Common myeloid progenitor, CD34-positive (primary cell): ENCODE measurements at regions not wholly inside any gene's neighbourhood (a gene's known extent, or its start where the extent isn't known, plus 50 kb on each side); places are given as distances from the start of the nearest gene placed in this dataset.

Experiments
- CTCF ChIA-PET: fragments of 350-600 bp; sonication (Branson Sonifier 250); formaldehyde crosslinking; loops from one replicate; lab custom pipeline; 2021; ENCODE audit warnings: antibody characterized with exemption; lab: Charles Lee
- POLR2A ChIA-PET: fragments of 350-600 bp; sonication (Branson Sonifier 250); formaldehyde crosslinking; loops from one replicate; lab custom pipeline; 2021; ENCODE audit warnings: antibody characterized with exemption; lab: Charles Lee
- DNase-seq, 3 donors: peaks; one replicate each; pipeline versions ENCODE4 v3.0.0 to v3.0.0-alpha.2; 2013
- H3K27ac ChIP-seq, 2 experiments: 1 replicate in 1 of 2; 2 replicates in 1 of 2; pipeline ENCODE4 v1.7.0; 2013; ENCODE audit warnings: inconsistent platforms in 2 of 2, low read length in 2 of 2, mild to moderate bottlenecking in 2 of 2, low read depth in 1 of 2, moderate library complexity in 1 of 2; ENCODE audit not compliant: severe bottlenecking in 2 of 2, insufficient read depth in 1 of 2, poor library complexity in 1 of 2
- H3K27me3 ChIP-seq, 5 experiments: replicated peaks in 2 of 5; 1 replicate in 3 of 5; 2 replicates in 2 of 5; pipeline versions ENCODE4 v1.6.1 to v1.7.0; 2013; ENCODE audit warnings: low read length in 4 of 5, mild to moderate bottlenecking in 2 of 5, moderate library complexity in 2 of 5, inconsistent platforms in 1 of 5; ENCODE audit not compliant: insufficient read depth in 5 of 5, control insufficient read depth in 4 of 5
- H3K36me3 ChIP-seq, 4 experiments: 1 replicate in 2 of 4; 2 replicates in 2 of 4; pipeline versions ENCODE4 v1.6.1 to v1.7.0; 2013; ENCODE audit warnings: low read length in 3 of 4, control low read depth in 1 of 4, mild to moderate bottlenecking in 1 of 4; ENCODE audit not compliant: control insufficient read depth in 4 of 4, insufficient read depth in 4 of 4
- H3K4me1 ChIP-seq, 4 experiments: 1 replicate in 3 of 4; 2 replicates in 1 of 4; pipeline versions ENCODE4 v1.6.1 to v1.7.1; 2013; ENCODE audit warnings: low read length in 3 of 4, mild to moderate bottlenecking in 3 of 4, control low read depth in 1 of 4, inconsistent platforms in 1 of 4, moderate library complexity in 1 of 4; ENCODE audit not compliant: control insufficient read depth in 4 of 4, insufficient read depth in 4 of 4; ENCODE audit errors: control extremely low read depth in 1 of 4
- H3K4me3 ChIP-seq, 7 experiments: 1 replicate in 4 of 7; 2 replicates in 3 of 7; pipeline versions ENCODE4 v1.5.1 to v1.7.0; 2013; ENCODE audit warnings: mild to moderate bottlenecking in 7 of 7, low read length in 6 of 7, moderate library complexity in 6 of 7, inconsistent platforms in 2 of 7, low read depth in 2 of 7, control low read depth in 1 of 7; ENCODE audit not compliant: insufficient read depth in 4 of 7, control insufficient read depth in 1 of 7; ENCODE audit errors: extremely low read depth in 1 of 7
- H3K9me3 ChIP-seq, 5 experiments: 1 replicate in 4 of 5; 2 replicates in 1 of 5; pipeline versions ENCODE4 v1.6.1 to v1.7.1; 2013; ENCODE audit warnings: low read length in 4 of 5, mild to moderate bottlenecking in 2 of 5, inconsistent platforms in 1 of 5, low read depth in 1 of 5, moderate library complexity in 1 of 5; ENCODE audit not compliant: control insufficient read depth in 4 of 5, insufficient read depth in 2 of 5; ENCODE audit errors: control extremely low read depth in 1 of 5
- WGBS: methylation state at CpG from one replicate; pipeline ENCODE4 v1.1.5; 2013; ENCODE audit not compliant: insufficient coverage; 5-methylcytosine and 5-hydroxymethylcytosine counted together

GRCh38 chr6:45736134-45736533 lies 279.5 kb downstream of the CLIC5 start:
- Histone ChIP-seq H3K27ac (no peak overlapping the region), H3K27me3 (no peaks in the 10 kb centered on the region), H3K9me3 (no peaks in the 10 kb centered on the region), H3K36me3 (no peaks in the 10 kb centered on the region), H3K4me3 (no peak overlapping the region), H3K4me1 (peaks cover 9 to 35% (median 30%) of the 10 kb centered on the region in 4 experiments)
- DNase-seq: no peak
- POLR2A ChIA-PET: no interaction called here
- CTCF ChIA-PET: interaction anchor here (0.6 to 1.9 kb wide), 3 partner anchors 15 to 60 kb away, joined by 3 to 5 read pairs (median 5); no protein-coding TSS in a partner anchor
- 67% methylated on average over 2 of the region's 5 CpGs for WGBS

- peaks cover 1 to 26% (median 21%) of the 10 kb centered on the region in 4 experiments for H3K4me1 ChIP-seq
- ChIA-PET POLR2A (no interaction called here), CTCF (interaction anchor here (1.0 kb wide), 1 partner anchor 11 kb away, joined by 4 read pairs; no protein-coding TSS in a partner anchor)
- no peaks in the 10 kb centered on the region for H3K9me3 ChIP-seq
- H3K4me3 ChIP-seq: no peak overlapping the region
- no peak overlapping the region for H3K27ac ChIP-seq
- no peaks in the 10 kb centered on the region for H3K36me3 ChIP-seq
- DNase-seq: no peak
- 95% methylated on average over 5 of the region's 7 CpGs for WGBS
- no peaks in the 10 kb centered on the region for H3K27me3 ChIP-seq
Measured at GRCh38 chr6:45732731-45733130, 282.9 kb downstream of the CLIC5 start.

- Histone ChIP-seq H3K27me3 (no peaks in the 10 kb centered on the region), H3K4me3 (no peak overlapping the region), H3K27ac (no peak overlapping the region), H3K36me3 (no peaks in the 10 kb centered on the region), H3K4me1 (peaks cover 0 to 16% (median 11%) of the 10 kb centered on the region in 4 experiments), H3K9me3 (no peaks in the 10 kb centered on the region)
- POLR2A ChIA-PET: no interaction called here
- CTCF ChIA-PET: no interaction called here
- no peak for DNase-seq
- no CpG with 5 or more reads among the region's 1 CpG for WGBS
Measured at GRCh38 chr6:45730232-45730631, 285.4 kb downstream of the CLIC5 start.

- DNase-seq: peak in 2 of 3 donors; percentile 27 to 40
- CTCF ChIA-PET: interaction anchor here (1.1 kb wide), 1 partner anchor 9 kb away, joined by 3 read pairs; no protein-coding TSS in a partner anchor
- POLR2A ChIA-PET: no interaction called here
- no peaks in the 10 kb centered on the region for H3K36me3 ChIP-seq
- no peak overlapping the region for H3K27ac ChIP-seq
- peaks cover 0 to 2% (median 0%) of the 10 kb centered on the region in 5 experiments for H3K9me3 ChIP-seq
- no peaks in the 10 kb centered on the region for H3K27me3 ChIP-seq
- 56% methylated on average over 1 of the region's 3 CpGs for WGBS
- no peak overlapping the region for H3K4me3 ChIP-seq
- peaks cover 0 to 16% (median 11%) of the 10 kb centered on the region in 4 experiments for H3K4me1 ChIP-seq
Measured at GRCh38 chr6:45728674-45729073, 287.0 kb downstream of the CLIC5 start.

- ChIA-PET POLR2A (no interaction called here), CTCF (interaction anchor here (0.8 to 1.2 kb wide), 3 partner anchors 10 to 186 kb away, joined by 3 to 5 read pairs (median 3); no protein-coding TSS in a partner anchor)
- peaks cover 0 to 2% (median 0%) of the 10 kb centered on the region in 5 experiments for H3K9me3 ChIP-seq
- no peaks in the 10 kb centered on the region for H3K27me3 ChIP-seq
- DNase-seq: no peak
- 91% methylated on average over 4 of the region's 6 CpGs for WGBS
- no peak overlapping the region for H3K27ac ChIP-seq
- H3K4me3 ChIP-seq: no peak overlapping the region
- H3K36me3 ChIP-seq: no peaks in the 10 kb centered on the region
- H3K4me1 ChIP-seq: peaks cover 0 to 16% (median 10%) of the 10 kb centered on the region in 4 experiments
Measured at GRCh38 chr6:45727819-45728449, 287.7 kb downstream of the CLIC5 start.

GRCh38 chr6:45727228-45727627 lies 288.4 kb downstream of the CLIC5 start:
- WGBS: 100% methylated on average over 1 of the region's 2 CpGs
- POLR2A ChIA-PET: no interaction called here
- no peak overlapping the region for H3K27ac ChIP-seq

GRCh38 chr6:45726444-45726843 lies 289.2 kb downstream of the CLIC5 start:
- no peak for DNase-seq
- H3K4me1 ChIP-seq: peaks cover 0 to 17% (median 10%) of the 10 kb centered on the region in 4 experiments
- H3K9me3 ChIP-seq: peaks cover 0 to 2% (median 0%) of the 10 kb centered on the region in 5 experiments
- H3K4me3 ChIP-seq: no peak overlapping the region
- no peaks in the 10 kb centered on the region for H3K36me3 ChIP-seq
- CTCF ChIA-PET: interaction anchor here (1.2 kb wide), 1 partner anchor 12 kb away, joined by 5 read pairs; no protein-coding TSS in a partner anchor
- H3K27ac ChIP-seq: no peak overlapping the region
- WGBS: 100% methylated on average over 1 of the region's 3 CpGs
- POLR2A ChIA-PET: no interaction called here
- no peaks in the 10 kb centered on the region for H3K27me3 ChIP-seq

More at GRCh38 chr6:45727228-45727627, 288.4 kb downstream of the CLIC5 start:
- Histone ChIP-seq H3K4me1 (peaks cover 0 to 17% (median 10%) of the 10 kb centered on the region in 4 experiments), H3K36me3 (no peaks in the 10 kb centered on the region), H3K27me3 (no peaks in the 10 kb centered on the region), H3K4me3 (no peak overlapping the region), H3K9me3 (peaks cover 0 to 2% (median 0%) of the 10 kb centered on the region in 5 experiments)
- no peak for DNase-seq
- CTCF ChIA-PET: interaction anchor here (0.8 to 1.2 kb wide), 3 partner anchors 10 to 186 kb away, joined by 3 to 5 read pairs (median 3); no protein-coding TSS in a partner anchor
